ENCODE measurements at regions not wholly inside any gene's neighbourhood (a gene's known extent, or its start where the extent isn't known, plus 50 kb on each side); places are given as distances from the start of the nearest gene placed in this dataset.

GRCh38 chr1:198907423-198907746, 268.5 kb downstream of the PTPRC start:
- TF ChIP-seq CTCF (IDR thresholded peaks at IDR 0.05) = no peak
- TF ChIP-seq POLR2A (IDR thresholded peaks at IDR 0.05) = no peak
